M059J (cell line): ENCODE measurements at regions not wholly inside any gene's neighbourhood (a gene's known extent, or its start where the extent isn't known, plus 50 kb on each side); places are given as distances from the start of the nearest gene placed in this dataset.

Experiments used
- DNase-seq: peaks from one replicate; pipeline ENCODE4 v3.0.0-alpha.2; 2012; ENCODE audit warnings: low read depth

DNA sequence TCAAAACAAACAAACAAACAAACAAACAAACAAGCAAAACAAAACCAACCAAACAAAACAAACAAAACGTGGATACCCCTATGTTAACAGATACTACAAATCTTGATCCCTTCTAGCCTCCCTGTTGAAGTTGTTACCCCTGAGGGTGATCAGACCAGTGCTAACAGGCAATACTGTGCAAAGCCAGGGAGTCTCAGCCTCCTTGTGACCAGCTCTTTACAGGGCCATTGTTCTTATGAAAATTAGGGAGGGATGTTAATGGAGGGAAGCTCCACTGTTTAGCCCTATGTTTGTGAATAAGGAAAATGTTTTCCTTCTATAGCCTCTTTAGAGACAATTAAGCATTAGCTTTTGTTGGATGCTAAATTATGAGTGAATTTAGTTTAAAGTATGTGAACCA lies 1072.1 kb upstream of the WWC1 start:
- no peak for DNase-seq

DNA sequence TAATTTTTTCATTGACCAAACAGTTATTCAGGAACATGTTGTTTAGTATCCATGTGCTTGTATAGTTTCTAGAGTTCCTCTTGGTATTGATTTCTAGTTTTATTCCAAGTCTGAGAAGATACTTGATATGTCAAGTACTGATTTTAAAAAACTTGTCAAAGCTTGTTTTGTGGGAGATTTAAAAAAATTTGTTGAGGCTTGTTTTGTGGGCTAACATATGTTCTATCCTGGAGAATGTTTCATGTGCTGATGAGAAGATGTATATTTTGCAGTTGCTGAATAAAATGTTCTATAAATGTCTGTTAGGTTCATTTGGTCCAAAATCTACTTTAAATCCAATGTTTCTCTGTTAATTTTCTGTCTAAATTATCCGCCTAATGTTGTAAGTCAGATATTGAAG lies 1065.1 kb upstream of the WWC1 start:
- DNase-seq = no peak

DNA sequence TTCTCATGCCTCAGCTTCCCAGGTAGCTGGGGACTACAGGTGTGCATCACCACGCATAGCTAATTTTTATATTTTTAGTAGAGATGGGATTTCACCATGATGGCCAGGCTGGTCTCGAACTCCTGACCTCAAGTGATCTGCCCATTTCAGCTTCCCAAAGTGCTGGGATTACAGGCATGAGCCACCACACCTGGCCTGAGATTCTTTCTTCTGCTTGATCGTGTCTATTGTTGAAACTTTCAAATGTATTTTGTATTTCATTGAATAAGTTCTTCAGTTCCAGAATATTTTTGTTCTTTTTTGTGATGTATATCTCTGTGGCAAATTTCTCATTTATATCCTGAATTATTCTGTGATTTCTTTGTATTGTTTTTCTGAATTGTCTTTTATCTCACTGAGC lies 1063.3 kb upstream of the WWC1 start:
- DNase-seq = no peak

DNA sequence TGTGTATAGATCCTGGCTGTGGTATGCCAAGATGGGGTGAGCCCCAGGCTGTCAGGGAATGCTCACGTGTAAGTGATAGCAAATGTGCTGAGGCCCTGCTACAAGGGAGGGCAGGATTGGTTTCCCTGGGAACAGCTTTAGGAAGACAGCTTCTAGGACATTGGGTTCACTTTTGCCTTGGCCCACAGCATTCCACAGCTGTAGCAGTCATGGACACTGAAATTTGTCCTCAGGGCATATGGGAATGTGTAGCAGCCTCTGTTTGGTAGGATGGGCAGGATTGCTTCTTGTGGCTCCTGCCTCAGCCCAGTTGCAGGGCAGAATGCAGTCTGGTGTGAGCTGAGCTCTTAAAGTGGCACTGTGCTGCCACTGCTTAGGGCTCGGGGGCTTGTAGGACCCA lies 1061.7 kb upstream of the WWC1 start:
- peak; percentile 18 for DNase-seq

DNA sequence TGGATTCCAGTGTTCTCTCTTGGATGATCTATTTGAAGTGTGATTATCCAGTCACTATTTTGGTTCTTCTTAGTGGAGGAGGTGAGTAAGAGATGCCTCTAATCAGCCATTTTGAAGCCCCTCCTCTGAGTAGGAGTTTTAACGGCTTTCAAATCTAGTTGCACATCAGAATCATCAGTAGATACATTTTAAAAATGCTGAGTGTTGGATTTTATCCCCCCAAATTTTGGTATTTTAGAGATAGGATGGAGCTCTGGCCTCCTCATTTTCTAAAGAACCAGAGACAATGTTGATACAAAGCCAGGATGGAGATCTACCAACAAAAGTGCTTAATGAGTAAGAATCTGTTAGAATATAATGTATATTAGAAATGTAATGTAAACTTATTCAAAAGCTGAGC lies 1061.0 kb upstream of the WWC1 start:
- DNase-seq = no peak

DNA sequence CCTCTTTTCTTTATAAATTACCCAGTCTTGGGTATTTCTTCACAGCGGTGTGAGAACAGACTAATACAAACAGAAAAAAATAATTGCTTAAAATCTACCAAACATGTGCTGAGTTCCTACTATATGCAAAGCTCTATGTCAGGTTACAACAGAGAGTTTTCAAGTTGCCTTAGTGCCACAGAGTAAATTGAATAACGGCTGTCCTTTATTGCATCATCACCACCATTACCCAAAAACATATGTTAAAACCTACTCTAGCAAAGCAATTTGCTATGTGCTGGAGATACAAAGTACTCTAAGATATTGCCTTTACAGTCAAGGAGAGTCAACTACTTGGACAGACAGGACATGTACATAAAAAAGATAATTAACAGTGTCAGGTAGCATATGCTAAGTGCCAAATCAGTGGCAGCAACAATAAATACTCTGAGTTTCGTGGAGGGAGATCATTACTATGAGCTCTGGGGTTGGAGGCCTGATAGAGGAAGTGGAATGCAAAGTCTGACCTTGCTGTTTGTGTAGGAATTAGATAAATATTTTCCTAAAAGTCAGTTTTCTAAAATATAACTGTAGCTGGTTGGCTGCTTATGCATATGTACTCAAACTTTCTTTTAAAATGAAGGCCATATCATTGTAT lies 1058.7 kb upstream of the WWC1 start:
- DNase-seq = no peak

DNA sequence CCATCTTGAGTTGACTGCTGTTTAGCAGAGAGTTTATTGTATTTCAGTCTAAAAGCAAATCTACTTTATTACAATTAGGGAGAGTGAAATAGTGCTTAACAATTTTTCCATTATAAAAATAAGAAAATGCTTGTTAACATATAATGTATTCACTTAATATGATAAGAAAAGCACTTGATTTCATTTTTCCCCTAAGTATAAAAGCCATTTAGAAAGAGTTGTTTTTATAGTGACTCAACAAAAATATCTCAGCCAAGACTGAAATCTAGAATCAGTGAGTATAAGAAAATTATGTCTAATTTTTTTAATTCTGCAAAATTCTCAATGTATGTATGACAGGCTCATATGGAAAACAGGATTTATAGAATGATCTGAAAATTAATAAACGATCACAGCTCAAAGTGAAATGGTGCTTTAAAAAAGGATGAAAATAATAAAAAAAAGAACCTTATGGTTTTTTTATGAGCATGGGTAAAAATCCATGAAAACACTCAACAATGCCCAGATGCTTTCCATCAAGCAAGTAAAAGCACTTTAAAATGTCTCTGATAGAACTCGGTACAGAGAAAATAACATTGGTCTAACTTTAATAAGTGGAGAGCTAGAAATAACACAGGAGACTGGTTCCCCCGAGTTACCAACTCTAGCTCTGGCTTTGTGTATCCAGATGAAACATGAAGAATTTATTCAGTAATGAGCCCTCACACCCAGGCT lies 1057.8 kb upstream of the WWC1 start:
- DNase-seq = no peak

DNA sequence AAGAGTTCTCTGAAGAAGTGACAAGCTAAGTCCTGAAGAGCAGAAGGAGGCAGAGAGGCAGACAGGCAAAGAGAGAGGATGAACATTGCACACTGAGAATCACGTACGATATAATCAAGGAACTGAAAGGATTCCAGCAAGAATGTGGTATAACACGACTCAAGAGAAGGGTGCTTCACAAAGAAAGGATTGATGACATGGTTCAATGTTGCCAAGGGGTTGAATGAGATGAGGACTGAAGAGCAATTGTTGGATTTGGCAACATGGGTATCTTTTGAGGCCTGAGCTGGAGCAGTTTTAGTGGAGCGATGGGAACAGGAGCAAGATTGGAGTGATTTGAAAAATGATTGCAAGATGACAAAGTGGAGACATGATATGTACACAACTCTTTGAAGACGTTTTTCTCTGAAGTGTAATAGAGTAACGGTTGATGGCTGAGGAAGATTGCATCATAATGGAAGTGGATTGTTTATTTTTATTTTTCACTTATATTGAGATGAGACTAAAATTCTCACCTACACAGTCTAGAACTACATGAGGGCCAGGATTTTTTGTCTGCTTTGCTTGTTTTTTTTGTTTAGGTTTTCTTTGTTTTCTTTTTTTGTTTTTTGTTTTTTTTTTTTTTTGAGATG lies 1049.9 kb upstream of the WWC1 start:
- no peak for DNase-seq

DNA sequence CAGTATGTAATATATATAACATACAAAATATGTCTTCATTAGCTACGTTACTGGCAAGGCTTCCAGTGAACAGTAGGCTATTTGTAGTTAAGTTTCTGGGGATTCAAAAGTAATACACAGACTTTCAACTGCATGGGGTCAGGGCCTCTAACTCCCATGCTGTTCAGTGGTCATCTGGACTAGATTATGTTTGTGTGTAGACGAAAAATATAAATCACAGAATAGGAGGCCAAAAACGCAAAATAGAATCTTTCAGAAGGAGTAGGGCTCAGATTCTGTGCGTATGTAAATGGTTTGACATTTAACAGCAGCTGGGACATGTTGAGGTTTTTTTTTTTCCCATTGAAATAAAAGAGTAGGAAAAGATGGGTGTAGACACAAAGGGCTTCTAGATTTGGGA lies 1048.7 kb upstream of the WWC1 start:
- DNase-seq = no peak

DNA sequence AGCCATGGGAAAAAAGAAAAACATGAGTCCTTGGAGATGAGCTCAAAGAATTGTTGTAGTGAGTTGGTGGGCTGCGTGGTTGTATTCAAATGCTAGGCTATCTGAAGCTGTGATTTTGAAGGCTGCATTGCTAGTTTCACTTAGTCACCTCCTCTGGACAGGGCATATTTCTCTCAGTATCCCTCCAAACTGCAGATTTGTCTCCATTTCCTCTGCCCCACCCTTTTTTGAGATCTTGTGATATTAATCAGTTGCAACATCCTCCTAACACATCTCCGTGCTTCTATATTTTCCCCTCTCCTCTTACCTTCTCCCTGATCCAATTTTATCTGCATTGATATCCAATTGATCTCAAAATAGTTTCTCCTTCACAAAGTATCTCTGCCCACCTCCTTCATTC lies 1048.0 kb upstream of the WWC1 start:
- DNase-seq = no peak

DNA sequence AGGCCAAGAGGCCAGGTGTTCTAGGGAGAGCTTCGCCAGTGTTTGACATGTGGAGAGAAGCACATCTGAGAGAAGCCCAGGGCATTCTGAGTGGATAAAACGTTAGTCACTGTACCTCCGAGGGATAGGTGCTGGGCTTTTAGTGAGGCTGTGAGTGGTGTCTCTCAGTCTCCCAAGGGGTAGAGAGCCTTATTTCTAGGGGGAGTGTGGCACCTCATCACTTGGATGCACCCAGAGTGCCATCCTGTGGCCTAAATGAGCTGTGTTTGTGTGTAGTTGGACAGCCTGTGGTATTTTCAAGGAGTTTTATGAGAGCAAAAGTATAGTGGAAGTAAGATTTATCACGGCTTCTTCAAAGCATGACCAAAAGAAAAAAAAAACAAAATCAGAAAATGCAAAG lies 1046.9 kb upstream of the WWC1 start:
- DNase-seq = peak; percentile 19

DNA sequence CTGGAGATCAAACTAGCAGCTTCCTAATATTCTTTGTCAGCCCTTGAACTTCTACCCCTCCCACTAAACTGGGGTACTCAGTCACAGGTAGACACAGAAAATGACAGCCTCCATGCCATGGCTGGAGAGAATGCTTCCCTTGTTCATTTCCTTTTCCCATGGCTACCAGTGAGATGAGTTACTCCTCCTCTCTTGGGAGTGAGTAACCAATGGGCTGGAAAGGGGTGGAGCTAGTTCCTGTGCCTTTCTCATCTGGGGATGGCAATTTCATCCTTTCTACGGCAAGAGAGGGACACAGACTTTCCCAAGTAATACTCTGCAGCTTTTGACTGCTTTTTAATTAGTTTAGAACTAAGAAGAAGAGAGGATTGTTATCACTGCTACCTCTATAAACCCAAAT lies 1045.6 kb upstream of the WWC1 start:
- peak; percentile 25 for DNase-seq

DNA sequence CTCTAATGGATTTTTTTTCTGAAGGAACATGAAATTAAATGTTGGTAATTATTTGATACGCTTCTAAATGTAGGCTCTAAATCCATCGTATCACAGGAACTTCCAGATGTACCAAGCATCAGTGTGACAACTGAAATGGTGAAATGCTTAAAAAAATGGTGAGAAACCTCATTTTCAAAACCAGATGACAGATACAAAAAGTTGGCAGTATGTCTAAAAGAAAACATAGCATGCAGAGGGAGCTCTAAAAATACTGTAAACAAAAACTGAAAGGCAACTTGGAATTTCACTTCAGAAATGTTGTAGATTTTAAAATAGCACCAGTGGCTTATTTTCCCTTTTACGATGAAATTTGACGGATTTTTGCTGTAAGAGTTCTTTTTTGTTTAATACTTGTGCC lies 1043.6 kb upstream of the WWC1 start:
- DNase-seq = no peak

DNA sequence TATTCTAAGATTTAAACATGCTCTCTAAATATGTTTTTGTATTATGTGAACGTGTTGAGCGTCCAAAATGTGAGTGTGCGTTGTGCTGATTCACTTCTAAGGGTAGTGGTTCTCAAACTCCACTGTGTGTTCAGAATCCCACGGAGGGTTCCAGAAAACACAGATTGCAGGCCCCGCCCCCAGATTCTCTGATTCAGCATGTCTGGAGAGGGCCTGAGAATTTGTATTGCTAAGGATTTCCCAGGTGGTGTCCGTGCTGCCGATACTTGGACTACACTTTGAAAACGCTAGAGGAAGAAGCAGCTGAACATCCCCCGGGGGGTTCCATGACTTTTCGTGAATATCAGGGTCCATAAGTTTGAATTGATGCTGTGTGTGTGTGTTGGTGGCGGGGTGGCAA lies 1043.2 kb upstream of the WWC1 start:
- no peak for DNase-seq

DNA sequence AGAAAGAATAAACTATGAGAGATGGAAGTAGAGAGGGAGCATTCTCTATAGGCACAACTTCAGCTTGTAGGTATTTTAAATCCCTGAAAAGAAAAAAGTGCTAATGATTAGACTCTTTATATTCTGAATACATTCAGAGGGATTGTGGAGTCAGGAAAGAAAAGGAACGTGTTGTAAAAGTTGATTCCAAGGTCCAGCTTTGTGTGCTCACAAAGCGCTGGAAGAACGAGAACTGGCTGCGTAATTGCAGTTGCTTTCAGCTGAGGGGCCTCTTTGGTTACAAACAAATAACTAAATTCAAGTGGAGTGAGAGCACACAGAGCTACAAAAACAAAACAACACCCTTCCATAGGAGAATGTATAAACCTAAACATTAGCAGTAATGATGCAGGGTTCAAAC lies 1040.4 kb upstream of the WWC1 start:
- no peak for DNase-seq

DNA sequence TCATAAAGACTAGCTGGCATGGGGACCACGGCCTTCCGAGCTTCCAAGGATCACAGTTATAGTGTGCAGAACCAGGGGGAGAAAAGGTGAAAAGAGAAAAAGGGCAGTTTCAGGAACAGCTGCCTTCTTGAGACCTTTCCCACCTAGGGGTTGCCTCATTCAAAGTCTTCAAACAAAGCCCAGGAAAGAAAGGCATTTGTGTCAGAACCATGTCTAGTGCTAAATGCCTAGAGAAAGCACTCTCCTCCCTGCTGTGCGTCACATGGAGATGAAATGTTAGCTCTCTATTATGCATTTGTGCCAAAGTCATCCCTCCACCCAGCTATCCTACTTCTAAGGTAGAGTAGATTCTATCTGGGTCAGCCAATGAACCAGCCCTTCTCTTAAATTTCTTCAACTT lies 1037.3 kb upstream of the WWC1 start:
- DNase-seq = no peak

DNA sequence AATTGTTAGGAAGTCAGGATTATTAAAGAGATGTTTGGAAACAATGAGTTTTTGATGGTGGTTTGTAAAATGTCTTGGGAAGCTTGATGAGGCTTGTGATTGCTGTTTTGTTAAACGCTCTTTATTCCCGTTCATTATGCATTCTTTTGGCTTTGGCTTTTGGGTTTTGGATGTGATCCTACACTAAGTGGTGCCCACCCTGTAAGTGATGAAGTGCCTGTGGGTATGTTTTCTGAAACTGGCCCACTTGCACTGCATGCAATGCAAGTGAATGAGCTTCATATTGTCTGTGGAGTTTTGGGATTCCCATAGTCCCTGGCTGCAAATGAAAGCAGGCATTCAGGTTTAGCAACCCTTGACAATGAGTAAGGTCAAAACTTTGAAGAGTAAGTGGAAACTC lies 1035.5 kb upstream of the WWC1 start:
- DNase-seq = no peak

DNA sequence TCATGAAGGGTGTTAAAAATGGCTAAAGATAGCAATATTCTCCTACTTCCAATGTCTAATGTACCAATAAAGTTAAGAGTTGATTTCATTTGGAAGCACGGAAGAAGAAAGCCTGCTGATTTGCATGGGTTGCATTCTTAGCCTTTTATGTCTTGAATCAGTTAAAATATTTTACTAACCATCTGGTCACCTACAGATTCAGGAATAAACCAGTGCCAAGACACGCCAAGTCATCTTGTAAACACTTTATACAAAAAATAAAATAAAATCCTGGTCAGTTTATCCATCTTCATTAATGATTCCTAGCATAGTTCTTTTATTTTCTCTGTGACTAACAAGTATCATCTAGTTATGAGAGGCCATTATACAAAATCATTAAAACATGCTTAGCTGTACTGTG lies 1031.6 kb upstream of the WWC1 start:
- DNase-seq = no peak

DNA sequence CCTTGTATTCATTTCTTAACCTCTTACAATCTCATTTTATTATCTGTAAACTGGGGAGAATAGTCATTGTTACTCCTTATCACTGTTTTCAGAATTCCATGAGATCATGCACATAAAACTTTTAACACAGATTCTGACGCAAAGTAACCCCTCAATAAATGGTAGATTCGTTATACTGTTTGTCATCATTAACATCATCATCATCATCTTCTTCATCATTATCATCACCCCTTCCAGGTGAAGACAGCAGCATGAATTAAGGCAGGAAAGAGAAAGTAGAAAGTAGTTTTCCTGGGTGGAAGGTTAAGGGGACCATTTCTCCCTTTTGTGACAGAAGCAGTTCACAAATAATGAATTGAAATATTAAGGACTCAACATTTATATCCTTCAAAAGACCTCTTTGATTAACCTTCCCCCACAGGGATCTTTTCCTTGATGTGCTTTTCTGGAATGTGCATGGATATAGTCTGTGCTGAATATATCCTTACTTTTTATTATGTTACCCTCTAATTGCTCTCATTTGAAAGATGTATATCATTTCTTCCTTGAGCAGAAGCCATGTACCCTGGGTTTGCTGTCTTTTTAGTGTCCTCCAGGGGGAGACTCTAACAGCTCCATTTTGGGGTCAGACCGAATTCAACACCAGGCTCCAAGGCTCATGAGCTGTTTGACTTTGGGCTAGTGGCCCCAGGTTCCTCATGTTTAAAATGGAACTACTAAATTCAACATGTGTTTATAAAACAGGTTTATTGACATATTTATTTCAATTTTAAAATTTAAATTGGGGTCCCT lies 1029.9 kb upstream of the WWC1 start:
- peak; percentile 15 for DNase-seq

DNA sequence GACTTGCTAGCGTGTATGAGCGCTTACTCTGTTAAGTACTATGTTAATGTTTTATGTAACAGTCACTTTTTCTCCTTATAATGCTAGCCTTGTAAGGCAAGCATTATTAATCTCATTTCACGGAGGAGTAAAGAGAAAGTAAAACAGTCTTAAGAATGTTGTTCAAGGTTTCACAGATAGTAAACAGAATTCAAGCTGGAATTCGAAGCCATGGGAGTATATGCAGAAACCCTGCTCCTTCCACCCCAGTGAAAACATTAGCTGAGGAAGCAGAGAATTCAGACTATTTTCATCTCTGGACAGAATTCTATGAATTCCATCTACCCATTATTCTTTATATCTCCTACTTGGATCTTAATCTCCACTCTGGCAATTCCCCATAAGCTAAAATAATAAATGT lies 1028.3 kb upstream of the WWC1 start:
- no peak for DNase-seq

DNA sequence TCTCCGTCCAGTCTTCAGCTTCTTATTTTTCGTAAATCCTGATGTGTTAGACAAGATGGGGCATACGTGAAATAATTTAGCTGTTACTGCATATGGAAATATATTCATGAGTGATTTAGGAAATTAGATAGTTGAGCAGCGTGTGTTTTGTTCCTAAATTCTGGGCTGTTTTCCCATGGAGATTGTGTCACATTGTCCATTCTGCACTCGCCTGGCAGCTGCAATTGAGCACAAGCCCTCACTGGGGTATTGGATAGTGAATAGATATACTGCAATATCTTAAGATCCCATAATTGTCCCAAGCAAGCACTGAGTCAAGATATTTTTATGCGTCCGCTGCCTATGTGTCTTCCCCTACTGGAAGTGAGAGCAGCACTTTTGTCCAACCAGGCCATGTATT lies 1027.1 kb upstream of the WWC1 start:
- DNase-seq = no peak

DNA sequence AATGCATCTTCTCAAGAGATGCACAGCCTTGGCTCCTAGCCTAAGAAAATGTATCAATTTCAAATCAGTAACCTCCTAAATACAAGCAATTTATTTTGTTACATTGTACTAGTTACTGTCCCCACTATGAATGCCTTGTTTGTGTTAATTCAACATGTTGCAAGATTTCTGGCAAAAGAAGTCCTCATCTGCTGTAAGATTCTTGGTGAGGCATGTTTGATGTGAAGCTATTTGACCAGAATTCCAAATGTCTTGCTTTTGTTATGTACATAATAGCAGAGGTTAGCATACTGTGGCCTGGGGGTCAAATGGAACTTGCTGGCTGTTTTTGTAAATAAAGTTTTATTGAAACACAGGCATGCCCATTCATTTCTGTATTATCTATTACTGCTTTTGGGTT lies 1023.1 kb upstream of the WWC1 start:
- DNase-seq = no peak

DNA sequence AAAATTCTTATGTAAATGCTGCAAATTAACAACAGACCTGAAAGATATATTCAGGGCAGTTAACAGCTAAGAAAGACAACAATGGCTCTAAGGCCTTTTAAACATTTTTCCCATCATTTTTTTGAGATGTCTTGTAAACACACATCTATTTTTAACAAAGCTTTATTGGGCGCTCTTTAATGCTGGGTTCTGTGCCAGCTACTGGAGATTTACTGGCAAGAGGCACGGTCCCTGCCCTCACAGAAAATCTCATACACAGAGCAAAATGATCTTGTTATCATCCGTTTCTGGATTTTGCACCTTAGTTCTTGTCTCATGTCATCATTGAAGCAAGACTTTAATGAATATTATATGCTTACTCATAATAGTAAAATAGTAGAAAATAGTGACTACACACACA lies 1022.3 kb upstream of the WWC1 start:
- DNase-seq = no peak
